Stimulated activated CD4-positive, alpha-beta T cell treated with anti-CD3 and anti-CD28 coated beads, TNF-alpha, amount 100 ng/mL, for 24 hours (primary cell): ENCODE measurements at regions not wholly inside any gene's neighbourhood (a gene's known extent, or its start where the extent isn't known, plus 50 kb on each side); places are given as distances from the start of the nearest gene placed in this dataset.

Experiments used
- DNase-seq, 3 experiments: peaks; one replicate each; pipeline ENCODE4 v3.0.0-alpha.2; 2020; ENCODE audit warnings: low read depth in 3 of 3

- DNase-seq, result no peak
These were observed 143.4 kb upstream of the KBTBD8 start for GRCh38 chr3:66854601-66855151.

DNA sequence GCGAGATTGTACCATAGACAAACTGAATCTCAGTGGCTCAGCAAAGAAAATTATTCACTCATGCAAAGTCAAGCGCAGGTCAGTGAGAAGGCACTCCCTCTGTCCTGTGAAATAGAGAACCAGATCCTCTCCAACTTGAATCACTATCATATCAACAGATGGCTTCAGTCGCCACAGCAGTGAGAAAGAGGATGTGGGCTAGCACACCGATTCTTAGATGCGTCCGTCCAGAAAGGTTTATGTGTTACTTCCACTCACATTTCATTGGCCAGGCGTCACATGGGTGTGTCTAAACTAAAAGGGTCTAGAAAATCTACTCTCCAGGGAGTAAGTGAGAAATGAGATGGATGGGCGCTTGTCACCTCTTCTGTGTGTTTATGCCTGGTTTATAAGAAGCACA lies 141.6 kb upstream of the KBTBD8 start:
- no peak for DNase-seq

DNA sequence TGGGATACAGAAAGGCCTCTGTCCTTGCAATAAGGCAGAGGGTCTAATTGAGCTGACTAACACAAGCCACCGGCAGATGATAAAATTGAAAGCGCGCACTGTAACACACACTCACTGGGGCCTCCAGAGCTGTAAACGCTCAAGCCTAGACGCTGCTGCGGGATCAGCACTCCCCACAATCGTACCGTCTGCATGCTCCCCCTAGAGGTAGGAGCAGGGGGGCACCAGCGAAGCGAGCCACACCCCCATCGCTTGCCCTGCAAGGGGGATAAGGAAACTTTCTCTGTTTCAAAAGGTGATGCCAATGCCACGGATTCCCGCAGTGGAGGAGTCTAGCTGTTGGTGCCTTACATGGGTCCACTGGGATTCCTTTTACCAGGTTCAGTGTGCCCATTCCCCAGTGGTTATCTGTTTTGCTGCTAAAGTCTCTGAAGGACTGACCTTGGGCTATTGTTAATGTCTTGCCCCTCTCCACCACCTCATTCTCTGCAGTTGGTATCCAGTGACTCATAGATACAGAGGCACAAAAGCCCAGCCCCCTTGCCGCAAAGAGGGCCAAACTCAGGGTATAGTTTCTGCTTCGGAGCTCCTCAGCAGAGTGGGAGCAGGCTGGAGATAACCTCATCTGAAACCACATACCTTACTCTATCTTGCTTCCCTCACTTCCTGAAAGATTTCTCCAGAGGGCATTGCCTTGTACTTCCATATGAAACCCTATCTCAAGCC lies 139.3 kb upstream of the KBTBD8 start:
- no peak for DNase-seq

DNA sequence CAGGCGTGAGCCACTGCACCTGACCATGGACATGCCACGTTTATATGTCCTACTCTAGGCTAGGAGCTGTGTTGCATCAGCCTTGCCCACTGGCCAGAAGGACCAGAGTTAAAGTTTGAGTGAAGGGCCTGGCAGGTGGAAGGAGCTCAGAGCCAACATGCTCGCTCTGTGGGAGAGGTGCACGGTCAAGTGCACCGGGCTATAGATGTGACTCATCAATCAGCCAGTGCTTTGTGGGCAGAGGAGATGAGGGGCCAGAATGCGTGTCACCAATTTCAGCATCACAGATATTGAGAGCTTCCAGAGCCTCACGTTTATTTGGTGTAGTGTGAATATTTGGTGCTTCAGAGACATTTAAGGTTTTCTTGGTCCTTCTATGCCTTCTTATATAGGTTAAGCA lies 137.3 kb upstream of the KBTBD8 start:
- DNase-seq, result no peak

GRCh38 chr3:66863205-66864111 lies 134.6 kb upstream of the KBTBD8 start:
- no peak for DNase-seq

- no peak for DNase-seq
These were observed 113.4 kb upstream of the KBTBD8 start for GRCh38 chr3:66884659-66885058.

DNA sequence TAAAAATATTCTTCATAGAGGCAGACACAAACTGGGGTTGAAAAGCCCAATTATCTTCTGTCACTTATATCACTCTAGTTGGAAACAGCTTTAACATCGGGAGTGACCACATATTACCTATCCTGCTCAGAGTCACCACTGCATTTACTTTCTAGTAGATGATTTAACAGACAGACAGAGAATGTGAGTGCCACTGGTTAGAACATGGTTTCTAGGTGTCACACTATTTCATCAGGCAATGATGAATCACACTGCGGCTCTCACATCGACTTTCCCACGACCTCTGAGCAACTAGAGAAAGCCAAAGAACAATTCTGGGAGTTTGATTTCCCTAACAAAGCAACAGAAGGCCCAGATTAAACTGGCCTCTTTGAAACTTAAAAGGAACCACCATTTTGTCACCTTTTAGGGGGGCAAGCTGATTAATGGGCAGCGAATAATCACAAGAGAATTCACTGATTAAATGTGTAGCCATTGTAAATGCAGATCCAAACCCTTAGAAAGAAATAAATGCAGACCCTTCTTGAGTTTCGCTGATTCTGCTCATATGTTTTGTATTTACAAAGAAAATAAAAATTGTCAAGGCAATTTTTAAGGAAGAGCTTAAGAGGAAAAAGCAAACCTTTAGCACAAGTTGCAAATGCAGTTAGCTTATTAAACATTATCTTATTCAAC lies 112.6 kb upstream of the KBTBD8 start:
- DNase-seq, result no peak

DNA sequence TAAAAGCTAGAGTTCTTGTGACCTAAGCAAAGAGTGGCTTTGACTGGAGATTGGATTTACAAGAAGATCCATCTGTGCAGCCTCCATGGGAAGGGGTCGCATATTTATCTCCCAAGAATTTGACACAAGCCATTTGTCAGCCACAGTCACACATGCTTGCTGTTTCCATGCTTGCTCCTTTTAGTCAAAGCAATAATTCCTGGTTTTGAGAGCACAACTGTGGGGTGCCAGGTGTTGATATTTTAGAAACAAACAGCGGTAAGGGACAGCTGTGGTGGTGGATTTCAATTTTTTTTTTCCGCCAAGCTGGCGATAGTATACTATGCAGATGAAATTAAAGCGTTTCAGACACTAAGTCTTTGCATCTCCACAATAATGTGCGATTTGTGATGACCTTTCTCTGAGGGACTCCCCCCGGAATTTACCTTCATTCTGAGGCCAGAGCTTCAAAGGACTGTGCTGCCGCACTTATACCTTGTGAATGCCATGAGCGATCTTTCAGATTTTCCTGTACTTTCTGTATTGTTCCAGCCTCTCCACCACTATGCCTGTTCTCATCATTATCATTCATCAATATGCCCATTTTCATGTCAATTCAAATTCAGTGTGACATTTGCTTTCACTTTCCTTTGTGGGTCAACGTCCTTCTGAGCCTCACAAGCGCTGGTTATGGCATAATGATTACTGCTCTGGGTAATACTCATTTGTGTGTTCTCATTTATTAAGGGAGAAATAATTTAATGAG lies 108.2 kb upstream of the KBTBD8 start:
- no peak for DNase-seq

- no peak for DNase-seq
These were observed 100.0 kb upstream of the KBTBD8 start for GRCh38 chr3:66898155-66898554.

GRCh38 chr3:66904336-66904735 lies 93.8 kb upstream of the KBTBD8 start:
- DNase-seq, result no peak

GRCh38 chr3:66904831-66905493 lies 93.1 kb upstream of the KBTBD8 start:
- DNase-seq, result no peak

- DNase-seq, result no peak
These were observed 91.0 kb upstream of the KBTBD8 start for GRCh38 chr3:66907136-66907535.

DNA sequence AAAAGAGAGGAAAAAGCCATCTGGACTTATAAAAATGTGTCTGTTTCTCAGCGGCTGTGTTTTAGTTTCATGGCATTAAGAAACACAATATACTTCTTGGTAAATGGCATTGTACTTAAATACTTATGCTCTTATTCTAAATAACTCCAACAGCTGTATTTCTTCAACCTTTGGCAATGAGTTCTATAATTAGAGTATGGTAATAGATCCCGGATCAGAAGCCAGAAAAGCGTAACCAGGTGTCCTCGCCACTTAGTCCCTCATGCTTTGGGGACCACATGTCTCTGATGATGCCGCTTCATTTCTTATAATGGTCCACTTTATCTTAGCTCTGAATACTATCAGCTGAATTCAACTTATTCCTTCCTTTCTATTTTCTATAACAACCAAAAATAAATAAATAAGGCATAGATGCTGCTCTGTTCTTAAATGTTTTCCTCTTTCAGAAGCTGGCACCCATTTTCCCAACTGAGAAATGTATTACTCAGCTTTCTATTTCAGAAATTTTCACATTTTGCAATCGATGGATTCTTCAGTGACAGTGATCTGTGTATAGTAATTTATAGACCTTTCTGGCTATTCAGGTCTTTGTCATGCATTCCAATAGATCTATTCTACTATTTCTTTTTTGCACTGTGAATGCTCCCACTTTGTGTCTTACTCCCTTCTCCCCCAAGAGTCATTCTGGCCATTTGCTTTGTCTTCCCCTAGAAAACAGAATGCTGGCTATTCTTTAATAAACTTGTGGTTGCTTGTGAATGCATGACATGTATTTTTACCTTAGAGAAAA lies 87.6 kb upstream of the KBTBD8 start:
- no peak for DNase-seq

DNA sequence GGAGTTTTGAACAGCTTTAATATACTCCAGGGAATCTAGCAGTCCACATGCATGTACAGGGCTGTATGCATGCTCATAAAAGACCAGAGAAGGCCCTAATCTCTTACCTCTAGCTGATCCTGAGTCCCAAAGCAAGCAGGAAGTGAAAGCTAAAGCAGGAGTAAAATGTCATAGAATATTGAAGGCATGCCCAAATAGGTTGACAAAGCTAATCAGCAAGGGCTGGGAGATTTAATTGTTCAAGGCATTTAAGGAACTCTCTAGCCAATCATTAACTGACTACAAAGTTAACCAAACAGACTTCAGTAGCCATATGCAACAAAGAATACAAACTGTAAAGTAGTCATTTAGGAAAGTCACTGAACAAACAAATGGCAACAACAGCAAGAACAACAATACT lies 85.8 kb upstream of the KBTBD8 start:
- no peak for DNase-seq

GRCh38 chr3:66922058-66922457 lies 76.0 kb upstream of the KBTBD8 start:
- DNase-seq, result no peak

DNA sequence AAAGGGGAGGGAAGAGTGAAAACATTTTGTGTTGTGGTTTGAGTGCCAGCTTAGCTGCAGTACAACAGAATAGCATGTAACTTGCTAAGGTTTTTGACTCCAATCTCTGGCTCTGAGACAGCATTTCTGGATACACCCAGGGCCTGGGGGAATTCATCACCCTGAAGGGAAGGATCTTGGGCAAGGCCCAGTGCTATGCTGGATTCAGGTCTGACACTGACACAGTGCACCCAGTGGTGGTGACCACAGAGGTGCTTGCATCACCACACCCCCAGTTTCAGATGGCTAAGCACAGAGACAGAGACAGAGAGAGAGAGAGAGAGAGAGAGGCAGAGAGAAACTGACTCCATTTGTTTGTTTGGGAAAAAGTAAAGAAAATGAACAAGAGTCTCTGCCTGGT lies 74.1 kb upstream of the KBTBD8 start:
- DNase-seq, result no peak

GRCh38 chr3:66928252-66928651 lies 69.9 kb upstream of the KBTBD8 start:
- no peak for DNase-seq

DNA sequence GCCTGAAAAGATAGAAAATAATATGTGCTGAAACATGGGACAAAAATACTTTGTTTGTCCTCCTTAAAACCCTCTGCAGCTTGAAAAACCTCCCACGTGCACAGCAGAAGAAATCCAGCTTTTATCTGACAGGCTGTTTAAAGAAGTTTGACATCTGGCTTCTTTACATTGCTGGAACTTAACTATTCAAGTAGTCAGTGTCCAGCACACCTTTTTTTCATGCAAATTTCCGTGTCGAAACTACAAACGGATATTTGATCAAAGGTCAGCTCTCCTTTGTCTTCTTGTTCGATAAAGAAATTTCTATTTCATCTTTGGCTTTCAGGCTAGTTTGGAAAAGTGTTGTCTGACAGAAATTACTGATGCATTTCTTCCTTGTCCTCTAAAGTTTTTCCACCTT lies 66.8 kb upstream of the KBTBD8 start:
- no peak for DNase-seq

- no peak for DNase-seq
These were observed 66.4 kb upstream of the KBTBD8 start for GRCh38 chr3:66931699-66932098.

GRCh38 chr3:66933233-66933632 lies 64.9 kb upstream of the KBTBD8 start:
- DNase-seq, result no peak
